ENCODE measurements at regions not wholly inside any gene's neighbourhood (a gene's known extent, or its start where the extent isn't known, plus 50 kb on each side); places are given as distances from the start of the nearest gene placed in this dataset.

DNA sequence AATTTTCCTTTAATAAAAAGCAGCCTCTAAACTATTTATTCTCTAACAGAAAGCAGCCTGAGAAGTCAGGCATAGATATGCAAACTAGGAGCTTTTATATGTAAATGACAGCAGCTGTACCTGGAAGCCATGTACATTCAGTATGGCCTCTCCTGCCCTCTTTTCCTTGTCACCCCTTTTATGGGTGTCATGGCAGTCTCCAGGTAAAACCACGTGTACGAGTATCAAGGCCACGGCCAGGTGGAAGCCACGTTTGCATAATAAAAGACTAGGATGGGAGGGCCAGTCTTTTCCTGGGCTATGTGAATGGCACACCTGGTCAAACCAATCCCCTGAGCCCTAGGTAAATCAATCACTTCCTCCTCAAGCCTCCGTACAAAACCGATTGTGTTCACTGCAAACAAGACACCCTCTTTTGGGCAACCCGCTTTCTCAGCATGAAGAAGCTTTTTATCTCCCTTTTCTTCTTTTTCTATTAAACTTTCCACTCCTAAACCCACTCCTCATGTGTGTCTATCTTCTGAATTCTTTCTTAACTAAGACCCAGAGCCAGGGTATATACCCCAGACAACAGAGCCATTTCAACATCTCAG, 419.5 kb upstream of the CTNND2 start:
- intact Hi-C loops (cut with DNase I), result no loop called here
- peaks cover 7% of the 10 kb centered on the region for H3K9me3 ChIP-seq
- DNase-seq, result no peak

GRCh38 chr5:12322042-12322441, 417.8 kb upstream of the CTNND2 start:
- Histone ChIP-seq H3K27ac (no peak overlapping the region), H3K4me1 (no peaks in the 10 kb centered on the region), H3K4me3 (no peak overlapping the region), H3K36me3 (ENCODE audit: insufficient read depth in 1 of 2, low read depth in 1 of 2) (no peaks in the 10 kb centered on the region), H3K9me3 (peaks cover 7% of the 10 kb centered on the region), H3K27me3 (ENCODE audit: insufficient read depth in 3 of 3, low read length in 2 of 3) (no peaks in the 10 kb centered on the region)
- 48 to 59% (median 57%) methylated on average over 1 of the region's 1 CpG for WGBS, 3 donors
- DNase-seq, result no peak
- no peak for ATAC-seq
- intact Hi-C loops (cut with DNase I), result no loop called here
- TF ChIP-seq CTCF (IDR thresholded peaks at IDR 0.05), result no peak

More for the DNA sequence above, 419.5 kb upstream of the CTNND2 start:
- WGBS, 3 donors, result 30 to 41% (median 36%) methylated on average over 7 of the region's 7 CpGs
- ATAC-seq, result no peak
- no peaks in the 10 kb centered on the region for H3K4me1 ChIP-seq
- TF ChIP-seq CTCF (IDR thresholded peaks at IDR 0.05), result no peak
- H3K36me3 ChIP-seq (ENCODE audit: insufficient read depth in 1 of 2, low read depth in 1 of 2), result no peaks in the 10 kb centered on the region
- H3K27me3 ChIP-seq (ENCODE audit: insufficient read depth in 3 of 3, low read length in 2 of 3), result no peaks in the 10 kb centered on the region
- H3K27ac ChIP-seq, result no peak overlapping the region
- H3K4me3 ChIP-seq, result no peak overlapping the region

DNA sequence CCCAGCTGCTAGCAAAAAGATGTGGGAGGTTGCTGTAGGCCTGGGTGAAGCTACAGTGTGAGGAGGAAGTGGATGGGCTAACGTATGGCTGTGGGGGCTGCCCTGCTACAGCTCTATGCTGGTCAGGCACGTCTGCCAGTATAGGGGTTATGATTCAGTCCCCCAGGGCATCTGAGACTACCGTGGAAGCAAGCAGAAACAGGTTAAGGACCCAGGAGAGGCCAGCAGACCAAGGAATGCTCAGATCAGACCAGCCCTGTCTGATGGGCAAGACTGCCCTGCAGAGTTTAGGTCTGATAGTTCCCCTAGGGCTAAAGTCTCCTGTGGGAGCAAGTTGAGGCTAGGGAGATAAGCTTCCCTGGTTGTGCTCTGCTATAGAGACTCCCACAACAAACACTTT, 416.1 kb upstream of the CTNND2 start:
- TF ChIP-seq CTCF (IDR thresholded peaks at IDR 0.05), result no peak
- Histone ChIP-seq H3K9me3 (no peaks in the 10 kb centered on the region), H3K36me3 (ENCODE audit: insufficient read depth in 1 of 2, low read depth in 1 of 2) (no peaks in the 10 kb centered on the region), H3K27ac (no peak overlapping the region), H3K4me3 (no peak overlapping the region), H3K27me3 (ENCODE audit: insufficient read depth in 3 of 3, low read length in 2 of 3) (no peaks in the 10 kb centered on the region), H3K4me1 (no peaks in the 10 kb centered on the region)
- no peak for DNase-seq
- intact Hi-C loops (cut with DNase I), result no loop called here
- WGBS, 3 donors, result 48 to 63% (median 59%) methylated on average over 3 of the region's 3 CpGs
- ATAC-seq, result no peak

DNA sequence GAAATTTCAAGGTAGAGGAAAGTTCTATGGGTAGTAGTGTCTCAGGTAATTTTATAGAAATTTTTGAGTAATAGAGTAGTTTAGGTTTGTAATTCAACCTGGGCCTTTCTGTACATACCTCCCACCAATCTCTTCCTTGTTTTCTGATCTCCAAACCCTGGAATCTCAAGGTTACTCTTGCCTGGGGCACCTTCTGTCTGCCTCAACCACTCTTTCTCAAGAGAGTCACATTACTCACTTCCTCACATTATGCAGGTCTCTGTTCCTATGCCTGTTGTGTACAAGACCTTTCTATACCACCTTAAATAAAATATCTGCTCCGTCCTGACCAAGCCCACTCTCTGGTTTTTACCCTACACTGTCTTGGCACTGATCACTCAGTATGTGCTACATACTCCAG, 412.6 kb upstream of the CTNND2 start:
- H3K36me3 ChIP-seq (ENCODE audit: insufficient read depth in 1 of 2, low read depth in 1 of 2), result no peaks in the 10 kb centered on the region
- no peaks in the 10 kb centered on the region for H3K4me1 ChIP-seq
- H3K9me3 ChIP-seq, result no peaks in the 10 kb centered on the region
- DNase-seq, result no peak
- WGBS, 3 donors, result 24 to 48% (median 35%) methylated on average over 1 of the region's 1 CpG
- no peak overlapping the region for H3K27ac ChIP-seq
- intact Hi-C loops (cut with DNase I), result no loop called here
- H3K27me3 ChIP-seq (ENCODE audit: insufficient read depth in 3 of 3, low read length in 2 of 3), result no peaks in the 10 kb centered on the region
- TF ChIP-seq CTCF (IDR thresholded peaks at IDR 0.05), result no peak
- H3K4me3 ChIP-seq, result no peak overlapping the region
- ATAC-seq, result no peak

- Histone ChIP-seq H3K4me1 (no peaks in the 10 kb centered on the region), H3K9me3 (no peaks in the 10 kb centered on the region), H3K4me3 (no peak overlapping the region), H3K36me3 (ENCODE audit: insufficient read depth in 1 of 2, low read depth in 1 of 2) (no peaks in the 10 kb centered on the region), H3K27me3 (ENCODE audit: insufficient read depth in 3 of 3, low read length in 2 of 3) (no peaks in the 10 kb centered on the region), H3K27ac (no peak overlapping the region)
- no peak for TF ChIP-seq CTCF (IDR thresholded peaks at IDR 0.05)
- intact Hi-C loops (cut with DNase I), result no loop called here
- DNase-seq, result no peak
- 55 to 69% (median 62%) methylated on average over 1 of the region's 1 CpG for WGBS, 3 donors
- ATAC-seq, result no peak
These were observed 411.2 kb upstream of the CTNND2 start for GRCh38 chr5:12315461-12315860.
